ENCODE measurements at regions not wholly inside any gene's neighbourhood (a gene's known extent, or its start where the extent isn't known, plus 50 kb on each side); places are given as distances from the start of the nearest gene placed in this dataset.
"Not testable (repeated sequence)": the region's sequence is repeated elsewhere in the genome, so short reads cannot be mapped to it uniquely, and the experiment has no call there.

DNA sequence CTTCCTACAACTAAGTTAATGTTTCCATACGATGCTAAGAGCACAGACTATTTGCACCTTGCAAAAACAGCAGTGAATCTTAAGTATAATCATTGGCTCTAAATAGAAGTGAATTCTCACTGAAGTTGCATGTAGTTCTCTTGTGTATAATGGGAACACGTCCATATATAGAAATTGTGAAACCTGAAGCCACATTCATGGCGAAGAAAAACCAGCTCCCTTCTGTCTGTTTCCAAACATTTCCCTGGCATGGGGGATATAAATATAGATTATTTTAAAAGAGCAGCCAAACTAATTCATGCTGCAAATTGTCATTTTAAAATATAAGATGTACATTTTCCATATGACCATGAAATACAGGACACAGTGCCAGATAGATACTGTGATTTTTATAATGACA is 71.1 kb downstream of the TRAM1L1 start:
- DNase-seq (ENCODE audit: low spot score), result no peak

DNA sequence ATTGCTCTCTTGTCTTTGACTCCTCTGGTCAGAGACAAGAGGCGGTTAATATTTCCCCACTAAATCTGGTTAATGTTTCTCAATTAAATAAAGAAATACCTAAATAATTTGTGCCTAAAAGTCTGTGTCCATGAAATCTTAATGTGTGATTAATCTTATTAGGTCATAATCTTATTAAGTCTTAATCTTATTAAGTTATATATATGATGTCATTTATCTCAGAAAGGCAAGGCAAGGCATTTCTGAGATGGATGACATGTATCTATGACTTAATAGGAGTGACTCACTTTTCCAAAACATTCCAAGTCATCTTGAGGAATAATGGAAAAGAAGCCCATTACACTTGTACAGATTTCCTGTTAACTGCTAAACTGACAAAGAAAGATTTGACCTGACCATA is 74.7 kb downstream of the TRAM1L1 start:
- no peak for DNase-seq (ENCODE audit: low spot score)

DNA sequence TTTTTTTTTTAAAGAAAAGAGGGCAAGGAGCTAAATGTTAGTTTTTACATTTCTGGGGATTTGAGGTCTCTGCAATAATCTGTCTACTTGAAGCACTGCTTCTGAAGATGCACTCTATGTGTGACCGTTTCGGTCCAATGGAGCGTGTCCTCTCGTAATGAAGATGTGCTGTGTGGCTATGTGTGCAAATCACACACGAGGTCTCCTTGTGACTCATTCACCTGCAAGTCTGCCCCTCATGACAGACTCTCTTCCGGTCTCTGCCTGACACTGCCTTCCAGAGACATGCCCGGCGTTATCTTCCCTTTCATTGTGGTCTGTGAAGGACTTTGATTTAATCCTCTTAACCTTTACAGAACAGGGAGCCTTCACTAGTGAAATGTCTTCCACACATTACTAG is 84.3 kb downstream of the TRAM1L1 start:
- no peak for DNase-seq (ENCODE audit: low spot score)

DNA sequence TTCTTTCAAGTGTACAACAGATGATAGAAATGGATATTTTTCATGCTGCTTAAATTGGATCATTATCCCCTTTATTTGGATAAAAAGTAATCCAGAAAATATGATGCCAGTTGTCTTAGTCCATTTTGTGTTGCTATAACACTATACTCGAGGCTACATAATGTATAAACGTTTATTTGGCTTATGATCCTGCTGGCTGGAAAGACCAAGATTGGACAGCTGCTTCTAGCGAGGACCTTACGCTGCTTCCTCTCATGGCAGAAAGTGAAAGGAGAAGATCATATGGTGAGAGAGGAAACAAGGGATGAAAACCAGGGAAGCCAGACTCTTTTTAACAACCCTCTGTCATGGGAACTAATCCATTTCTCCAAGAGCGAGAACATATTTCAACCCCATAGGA is 102.7 kb downstream of the TRAM1L1 start:
- DNase-seq (ENCODE audit: low spot score), result no peak

DNA sequence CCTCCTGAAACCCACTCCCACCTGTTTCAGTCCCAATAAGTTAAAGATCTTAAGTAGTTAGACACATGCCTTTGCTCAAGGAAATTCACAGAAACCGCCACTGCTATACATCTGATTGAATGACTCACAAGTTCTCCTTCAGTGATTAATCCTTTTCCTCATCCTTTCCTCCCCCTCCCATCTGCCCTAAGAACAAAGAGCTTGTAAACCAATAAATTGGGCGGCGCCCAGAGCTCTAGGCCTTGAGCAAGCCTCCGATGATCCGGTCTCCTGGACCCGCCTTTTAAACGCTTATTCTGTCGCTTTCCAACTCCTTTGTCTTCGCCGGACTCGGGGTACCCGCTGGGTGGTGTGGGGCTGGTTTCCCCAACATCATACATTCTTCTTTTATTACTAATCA is 104.9 kb downstream of the TRAM1L1 start:
- DNase-seq (ENCODE audit: low spot score), result not testable (repeated sequence)

DNA sequence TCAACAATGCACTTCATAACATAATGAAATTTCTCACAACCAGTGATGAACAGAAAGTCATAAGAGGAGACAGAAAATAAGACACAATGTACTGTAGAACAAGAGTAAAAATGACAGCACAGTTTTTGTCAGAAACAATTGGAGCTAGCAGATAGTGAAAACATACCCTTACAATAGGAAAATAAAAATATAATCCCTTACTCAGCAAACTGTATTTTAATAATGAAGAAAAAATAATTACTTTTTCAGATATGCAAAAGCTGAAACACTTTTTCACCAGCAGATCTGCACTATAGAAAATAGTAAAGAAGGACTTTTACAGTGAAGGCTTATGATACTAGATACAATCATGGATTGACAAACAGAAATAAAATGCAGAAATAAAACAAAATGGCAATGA is 126.3 kb downstream of the TRAM1L1 start:
- no peak for DNase-seq (ENCODE audit: low spot score)

DNA sequence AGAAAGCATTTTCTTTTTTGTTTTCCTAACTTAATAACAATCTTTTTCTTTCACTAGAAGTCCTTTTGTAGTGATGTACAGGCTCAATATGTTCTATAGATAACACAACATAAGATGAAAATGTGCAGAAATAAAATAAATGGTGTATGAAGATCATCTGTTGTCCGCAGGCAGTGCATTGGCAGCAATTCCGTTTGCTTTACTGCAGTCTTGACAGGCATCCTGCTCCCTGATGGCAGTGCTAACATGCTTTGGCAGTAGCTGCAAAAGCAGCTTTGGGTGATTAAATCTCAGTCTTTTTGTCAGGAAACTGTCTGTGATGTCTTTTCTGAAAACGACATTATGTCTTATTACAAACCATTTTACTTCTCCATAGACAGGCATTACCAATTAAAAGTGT is 131.4 kb downstream of the TRAM1L1 start:
- no peak for DNase-seq (ENCODE audit: low spot score)

DNA sequence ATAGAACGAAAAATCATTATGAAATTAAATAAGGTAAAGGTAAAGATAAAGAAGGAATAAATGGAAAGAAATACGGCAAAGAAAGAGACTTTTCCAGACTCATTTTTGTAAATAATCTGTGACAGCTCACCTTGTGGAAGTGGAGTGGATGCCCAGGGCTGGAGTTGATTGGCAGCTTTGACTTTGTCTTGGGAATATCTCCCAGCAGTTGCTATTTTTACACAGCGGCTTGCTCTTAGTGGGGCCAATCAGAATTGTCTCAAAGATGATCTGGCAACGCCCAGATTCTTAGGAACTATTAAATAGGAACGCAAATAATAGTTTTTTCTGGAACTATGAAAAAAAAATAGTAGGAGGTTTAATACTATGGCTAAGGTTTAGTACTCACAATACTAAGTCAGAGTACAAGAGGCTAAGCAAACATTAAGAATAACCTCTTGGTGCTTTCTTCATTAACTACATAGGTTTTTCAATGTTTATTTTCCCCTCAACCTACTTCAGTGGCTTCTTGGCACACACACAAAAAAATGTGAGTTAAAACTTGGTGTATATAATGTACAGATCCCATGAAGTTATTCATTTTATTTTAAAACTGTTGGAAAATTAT is 132.7 kb downstream of the TRAM1L1 start:
- DNase-seq (ENCODE audit: low spot score), result no peak

DNA sequence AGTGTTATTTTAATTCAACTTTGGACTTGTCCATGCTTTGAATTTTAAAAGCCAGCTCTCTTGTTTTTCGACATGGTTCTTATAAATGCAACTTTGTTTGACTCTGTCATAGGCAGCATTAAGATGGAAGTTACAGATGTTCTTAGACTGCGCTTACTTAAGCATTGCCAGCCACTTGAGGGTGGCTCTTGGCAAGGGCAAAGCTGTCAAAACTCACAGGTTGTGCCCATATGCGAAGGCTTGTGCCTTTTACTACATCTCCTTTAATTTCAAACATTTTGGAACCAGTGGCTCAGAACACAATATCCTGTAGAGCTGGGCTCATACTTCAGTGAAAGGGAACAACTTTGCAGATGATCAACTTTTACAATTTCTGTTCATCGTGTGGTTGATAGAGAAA is 135.5 kb downstream of the TRAM1L1 start:
- DNase-seq (ENCODE audit: low spot score), result no peak

DNA sequence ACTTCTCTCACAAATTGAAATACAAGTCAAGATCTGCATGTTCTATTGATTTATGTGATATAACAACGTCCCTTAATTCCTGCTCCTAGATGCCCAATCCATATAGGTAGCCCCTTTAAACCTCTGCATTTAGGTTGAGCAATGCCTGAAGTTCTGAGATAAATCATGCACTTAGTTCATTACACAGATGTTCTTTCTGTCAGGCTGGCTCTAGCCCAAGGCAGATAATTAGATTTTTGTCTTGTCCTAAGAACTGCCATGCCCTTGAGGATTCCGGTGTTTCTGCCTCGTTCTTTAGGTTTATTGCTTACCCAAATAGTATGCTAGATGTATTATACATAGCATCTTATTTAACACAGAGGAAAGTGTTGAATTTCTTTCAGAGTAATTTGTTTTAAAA is 143.1 kb downstream of the TRAM1L1 start:
- no peak for DNase-seq (ENCODE audit: low spot score)

DNA sequence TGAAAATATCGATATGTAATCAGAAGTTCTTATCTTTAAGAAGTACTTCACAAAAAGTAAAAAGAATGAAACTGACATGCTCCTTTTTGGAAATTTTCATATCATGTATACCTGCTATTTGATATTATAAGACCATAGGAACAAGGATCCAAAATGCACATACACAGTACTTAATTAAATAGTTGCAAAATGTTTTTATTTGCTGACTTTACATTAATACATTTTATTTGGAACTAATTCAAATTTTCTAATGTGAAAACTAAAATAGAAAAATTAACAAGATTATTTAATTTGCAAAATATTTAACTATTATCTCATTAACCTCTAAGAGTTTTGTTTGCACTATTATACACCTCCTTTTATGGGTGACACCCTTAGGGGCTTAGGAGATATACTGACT is 155.0 kb downstream of the TRAM1L1 start:
- DNase-seq (ENCODE audit: low spot score), result no peak

DNA sequence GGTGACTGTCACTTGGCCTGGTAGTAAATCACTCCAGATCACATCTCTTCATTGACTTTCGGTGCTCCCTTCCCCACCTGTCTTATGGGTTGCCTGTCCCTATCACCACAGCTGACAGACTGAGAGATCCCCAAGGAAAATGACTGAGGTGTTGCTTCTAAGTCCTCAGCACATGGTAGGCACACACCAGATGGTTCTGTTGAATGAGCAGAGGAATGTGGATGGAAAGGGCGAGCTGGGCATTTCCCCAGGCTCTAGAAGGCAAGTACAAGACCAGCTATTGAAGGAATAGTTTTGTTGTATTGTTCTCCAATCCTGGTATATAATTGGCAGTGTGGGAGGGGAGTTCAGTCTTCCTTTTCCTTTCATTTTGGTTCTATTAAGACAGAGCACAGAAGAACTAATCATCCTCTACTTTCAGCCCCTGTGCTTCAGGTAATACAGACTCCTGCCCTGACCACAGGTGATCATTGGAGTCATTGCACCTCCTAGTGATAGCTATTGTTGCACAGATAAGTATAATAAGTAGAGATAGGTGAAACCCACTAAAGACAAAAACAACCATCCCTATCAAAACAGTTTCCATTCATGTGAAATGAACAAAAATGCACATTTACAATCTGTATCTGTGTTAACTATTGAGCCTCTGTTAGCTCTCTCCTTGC is 158.6 kb downstream of the TRAM1L1 start:
- DNase-seq (ENCODE audit: low spot score), result no peak

DNA sequence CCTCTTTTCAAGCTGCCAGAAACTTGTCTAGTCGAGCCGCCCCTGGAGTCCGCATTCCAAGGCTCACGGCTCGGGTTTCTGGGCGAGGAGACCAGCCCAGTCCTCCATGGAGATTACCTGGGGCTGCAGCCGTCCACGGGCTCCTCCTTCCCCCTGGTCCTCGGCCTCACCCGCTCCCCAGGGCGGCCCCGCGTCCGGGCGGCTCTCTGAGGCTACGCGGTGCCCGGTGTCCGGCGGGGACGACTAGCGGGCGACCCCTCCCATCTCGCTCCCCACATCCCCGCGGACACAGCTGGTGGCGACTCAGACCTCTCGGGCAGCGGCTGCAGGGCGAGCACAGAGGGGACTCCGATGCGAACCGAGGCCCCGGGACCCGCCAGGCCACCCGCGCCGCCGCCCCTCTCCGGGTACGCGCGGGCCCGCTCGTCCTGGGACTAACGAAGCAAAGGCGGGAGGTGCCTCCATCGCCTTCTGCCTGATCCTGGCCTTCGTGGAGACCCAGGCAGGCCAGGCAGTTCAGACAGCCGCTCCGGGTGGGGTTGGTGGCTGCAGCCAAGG is 159.4 kb downstream of the TRAM1L1 start:
- peak; percentile 3 for DNase-seq (ENCODE audit: low spot score)

DNA sequence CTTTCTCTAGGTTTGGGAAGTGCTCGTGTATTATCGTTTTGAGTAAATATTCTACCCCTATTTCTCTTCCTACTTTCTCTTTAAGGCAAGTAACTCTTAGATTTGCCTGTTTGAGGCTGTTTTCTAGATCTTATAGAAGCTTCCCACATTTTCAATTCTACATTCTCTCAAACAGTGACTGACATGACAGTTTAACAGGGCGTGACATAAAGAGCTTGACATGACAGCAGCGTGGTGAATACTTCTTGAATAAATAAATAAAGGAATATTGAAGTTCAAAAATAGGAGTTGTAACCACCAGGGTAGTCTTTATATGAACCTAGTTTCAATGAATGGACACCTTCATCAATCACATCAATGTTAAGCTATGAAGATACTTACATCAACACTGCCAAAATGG is 162.0 kb downstream of the TRAM1L1 start:
- no peak for DNase-seq (ENCODE audit: low spot score)

DNA sequence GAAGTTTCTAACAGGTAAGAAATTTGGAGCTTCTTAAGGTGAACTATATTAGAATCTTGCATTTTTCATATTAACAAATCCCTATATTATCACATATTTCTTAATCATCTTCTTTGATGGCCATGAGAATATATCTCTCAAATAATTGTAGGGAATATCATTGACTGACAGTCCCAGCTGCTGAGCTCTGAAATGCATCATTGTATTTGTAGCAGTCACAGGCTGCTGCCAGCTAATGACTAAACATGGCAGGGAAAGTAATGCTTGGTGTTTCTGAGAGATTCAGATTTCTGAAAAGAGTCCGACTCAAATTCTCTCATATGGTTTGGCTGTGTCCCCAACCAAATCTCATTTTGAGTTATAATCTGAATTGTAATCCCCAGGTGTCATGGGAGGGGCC is 171.9 kb downstream of the TRAM1L1 start:
- DNase-seq (ENCODE audit: low spot score), result no peak

DNA sequence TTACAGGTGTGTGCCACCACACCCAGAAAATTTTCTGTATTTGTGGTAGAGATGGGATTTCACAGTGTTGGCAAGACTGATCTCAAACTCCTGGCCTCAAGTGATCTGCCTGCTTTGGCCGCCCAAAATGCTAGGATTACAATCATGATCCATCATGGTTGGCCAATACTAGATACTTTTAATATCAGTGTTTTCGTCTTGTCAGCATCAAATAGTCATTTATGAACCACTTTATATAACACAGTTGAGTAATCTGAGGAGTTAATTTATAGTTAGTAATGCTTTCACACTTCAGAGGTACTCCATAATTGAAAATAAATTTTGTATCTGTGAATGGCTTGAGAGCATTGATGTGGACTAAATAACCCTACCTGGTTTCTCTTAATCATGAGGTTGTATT is 178.6 kb downstream of the TRAM1L1 start:
- DNase-seq (ENCODE audit: low spot score), result no peak

DNA sequence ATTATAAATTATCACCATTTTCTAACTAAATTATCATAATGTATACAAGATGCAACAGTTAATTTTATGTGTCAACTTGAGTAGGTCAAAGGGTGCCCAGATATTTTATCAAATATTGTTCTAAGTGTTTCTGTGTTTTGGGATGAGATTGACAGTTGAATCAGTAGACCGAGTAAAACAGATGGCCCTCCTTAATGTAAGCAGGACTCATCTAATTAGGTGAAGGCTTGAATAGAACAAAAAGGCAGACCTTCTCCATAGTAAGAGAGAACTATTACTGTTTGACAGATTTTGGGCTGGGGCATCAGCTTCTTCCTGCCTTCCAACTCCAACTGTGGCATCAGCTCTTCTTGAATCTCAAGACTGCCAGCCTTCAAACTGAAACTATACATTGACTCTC is 185.8 kb downstream of the TRAM1L1 start:
- DNase-seq (ENCODE audit: low spot score), result no peak

DNA sequence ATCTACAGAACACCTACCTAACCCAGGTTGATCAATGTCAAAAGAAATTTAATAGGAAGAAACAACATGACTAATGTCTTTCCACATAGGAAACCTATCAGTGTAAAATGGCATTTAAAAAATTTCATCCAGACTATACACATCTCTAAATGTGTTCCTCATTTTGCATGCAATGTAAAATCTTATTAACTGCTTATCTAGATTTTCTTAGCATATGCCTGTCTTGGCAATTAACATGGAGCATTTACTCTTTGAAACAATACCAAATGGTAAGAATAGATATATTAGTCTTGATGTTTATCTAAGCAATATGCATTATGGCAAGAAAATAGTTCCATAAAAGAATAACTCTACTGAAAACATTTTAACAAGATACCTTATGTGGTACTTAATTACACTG is 199.8 kb downstream of the TRAM1L1 start:
- no peak for DNase-seq (ENCODE audit: low spot score)

DNA sequence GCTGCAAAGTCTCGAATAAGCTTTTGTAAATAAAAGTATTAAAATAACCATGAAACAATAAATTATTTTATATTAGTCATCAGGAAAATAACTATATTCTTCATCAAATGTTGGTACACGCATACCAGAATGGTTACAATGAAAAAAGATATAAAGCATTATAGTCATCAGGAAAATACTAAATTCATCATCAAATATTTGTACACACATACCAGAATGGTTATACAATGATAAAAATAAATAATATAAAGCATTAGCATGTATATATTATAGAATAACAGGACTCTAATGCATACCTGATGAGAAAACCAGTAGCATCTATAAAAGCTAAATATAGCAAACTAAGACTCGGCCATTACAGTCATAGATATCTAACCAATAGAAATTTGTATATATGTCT is 202.9 kb downstream of the TRAM1L1 start:
- no peak for DNase-seq (ENCODE audit: low spot score)

DNA sequence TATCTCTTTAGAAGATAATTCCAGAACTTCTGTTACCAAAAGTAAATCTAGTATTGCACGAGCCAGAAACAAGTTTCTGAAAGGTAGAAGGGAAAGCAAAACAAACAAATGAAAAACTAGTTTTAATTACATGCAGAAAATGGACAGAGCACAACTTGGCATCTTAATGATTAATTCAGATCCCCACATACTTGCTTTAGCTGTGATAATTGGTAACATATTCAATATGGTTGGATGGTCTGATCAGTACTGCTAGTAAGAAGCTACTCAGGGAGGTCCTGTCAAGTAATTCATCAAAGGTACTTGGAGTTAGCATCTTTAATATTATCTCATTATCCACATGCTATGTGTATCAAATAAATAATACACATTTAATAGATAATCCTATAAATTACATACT is 204.3 kb downstream of the TRAM1L1 start:
- DNase-seq (ENCODE audit: low spot score), result no peak

DNA sequence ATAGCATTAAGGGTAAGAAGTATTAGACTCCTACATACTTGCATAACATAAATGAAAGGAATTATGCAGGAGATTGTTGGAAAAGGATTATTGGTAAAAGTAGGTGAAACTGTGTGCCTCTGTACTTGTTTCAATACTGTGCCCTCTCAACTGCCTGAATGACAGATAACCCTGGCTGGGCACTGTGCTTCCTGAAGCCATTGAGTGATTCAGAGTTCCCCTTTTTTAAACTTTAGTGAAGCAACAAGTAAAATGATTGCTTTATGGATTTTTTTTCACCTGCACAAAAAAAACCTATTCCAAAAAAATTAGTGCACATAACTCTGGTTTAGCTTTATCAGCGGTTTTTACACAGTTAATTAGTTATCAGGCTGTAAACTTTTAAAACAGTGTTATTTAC is 204.8 kb downstream of the TRAM1L1 start:
- DNase-seq (ENCODE audit: low spot score), result no peak

DNA sequence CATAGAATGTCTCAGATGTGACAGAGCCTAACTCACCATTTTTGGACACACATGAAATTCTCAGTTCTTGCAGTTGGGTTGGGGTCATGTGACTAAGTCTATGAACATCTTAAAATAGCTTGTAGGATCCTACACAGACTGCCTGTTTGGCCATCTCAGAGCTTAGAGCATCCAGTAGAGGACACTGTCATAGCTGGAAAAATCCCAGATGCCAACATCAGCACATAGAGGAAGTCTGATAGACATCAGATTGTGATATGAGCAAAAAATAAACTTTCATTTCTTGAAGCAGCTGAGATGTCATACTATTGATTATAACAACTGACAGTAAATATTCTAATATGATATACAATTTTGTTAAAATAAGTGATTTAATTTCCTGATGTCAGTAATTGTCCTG is 207.1 kb downstream of the TRAM1L1 start:
- DNase-seq (ENCODE audit: low spot score), result no peak

DNA sequence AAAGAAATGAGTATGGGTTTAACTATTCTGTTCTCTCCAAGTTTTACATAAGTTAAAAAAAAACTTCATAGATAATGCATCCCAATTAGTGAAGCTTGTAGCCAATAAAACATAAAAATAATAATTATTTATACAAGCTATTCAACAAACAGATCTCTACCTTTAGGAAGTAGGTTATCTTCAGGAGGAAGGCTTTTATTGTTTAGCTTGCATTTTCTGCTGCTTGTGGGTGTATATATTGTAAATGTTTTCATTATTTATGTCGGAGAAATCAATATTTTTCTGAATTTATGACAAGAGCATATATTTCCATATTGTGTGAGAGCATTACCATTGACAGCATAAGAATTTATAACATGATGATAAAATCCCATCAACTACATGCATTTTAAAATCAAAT is 208.3 kb downstream of the TRAM1L1 start:
- DNase-seq (ENCODE audit: low spot score), result no peak

DNA sequence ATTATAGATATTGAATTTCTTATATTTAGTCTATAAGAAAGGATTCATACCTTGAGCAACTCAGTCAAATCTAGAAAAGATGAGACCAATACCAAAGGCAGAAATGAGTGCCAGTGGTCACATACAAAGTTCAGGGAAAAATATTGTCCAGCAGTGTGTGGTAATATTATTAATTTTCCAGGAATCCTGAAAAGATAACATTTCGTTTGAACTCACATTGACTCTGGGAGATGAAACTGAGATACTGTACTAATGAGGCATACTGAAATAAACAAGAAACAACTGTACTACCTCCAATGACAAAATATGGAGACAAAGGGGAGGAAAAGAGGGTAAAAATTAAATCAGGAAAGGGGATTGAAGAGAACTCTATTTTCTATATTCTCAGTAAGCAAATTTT is 212.4 kb downstream of the TRAM1L1 start:
- no peak for DNase-seq (ENCODE audit: low spot score)

All from GM03348 (cell line).